Gastrocnemius medialis (tissue), 4 donors: ENCODE measurements at regions not wholly inside any gene's neighbourhood (a gene's known extent, or its start where the extent isn't known, plus 50 kb on each side); places are given as distances from the start of the nearest gene placed in this dataset.

Experiments used
- ATAC-seq, 2 donors: fragments of 150-250 bp; one replicate each; pipeline ENCODE4 v1.9.1; 2016
- DNase-seq, 2 donors: peaks; one replicate each; pipeline ENCODE4 v3.0.0-alpha.2; 2019
- H3K27ac ChIP-seq, 4 donors: fragments of 200-600 bp; sonication (generic); 1 replicate in 1 of 4; 2 replicates in 3 of 4; pipeline ENCODE4 v1.5.1; 2016 to 2018; ENCODE audit warnings: mild to moderate bottlenecking in 2 of 4, moderate library complexity in 1 of 4
- H3K27me3 ChIP-seq, 3 donors: fragments of 200-600 bp; sonication (generic) in 2 of 3; 1 replicate in 1 of 3; 2 replicates in 2 of 3; pipeline versions ENCODE4 v1.5.1 to v1.6.0; 2016 to 2019; ENCODE audit warnings: mild to moderate bottlenecking in 1 of 3, moderate library complexity in 1 of 3
- H3K36me3 ChIP-seq, 2 donors: fragments of 200-600 bp; sonication (generic) in 1 of 2; one replicate each; pipeline ENCODE4 v1.5.1; 2017 to 2018
- H3K4me1 ChIP-seq, 2 donors: fragments of 200-600 bp; sonication (generic) in 1 of 2; one replicate each; pipeline ENCODE4 v1.5.1; 2016 to 2017; ENCODE audit warnings: mild to moderate bottlenecking in 2 of 2
- H3K4me3 ChIP-seq, 4 donors: fragments of 200-600 bp; sonication (generic) in 3 of 4; 1 replicate in 1 of 4; 2 replicates in 3 of 4; pipeline ENCODE4 v1.5.1; 2016 to 2019; ENCODE audit warnings: mild to moderate bottlenecking in 2 of 4
- H3K9me3 ChIP-seq, 3 donors: fragments of 200-600 bp; sonication (generic) in 2 of 3; 1 replicate in 1 of 3; 2 replicates in 2 of 3; pipeline ENCODE4 v1.5.1; 2016 to 2019
- POLR2A ChIP-seq, 2 donors: fragments of 450-650 bp; IDR thresholded peaks; one replicate each; pipeline ENCODE4 v1.6.1; 2017; ENCODE audit warnings: antibody characterized with exemption in 2 of 2, mild to moderate bottlenecking in 2 of 2, moderate library complexity in 2 of 2
- in situ Hi-C, 4 donors: fragments of 200-750 bp; cut with MboI; loops; one replicate each; pipeline versions ENCODE4 v1.15.0 to v1.8.0; 2017; ENCODE audit warnings: low sequenced_read_pairs in 4 of 4
- intact Hi-C: fragments of 100-400 bp; cut with DNase I; formaldehyde crosslinking; loops from one replicate; pipeline ENCODE4 v1.15.1; 2023; ENCODE audit warnings: low total_unique reads
- TF ChIP-seq, protein P1 (sequence below), 5 experiments: fragments of 450-650 bp in 3 of 5; fragments of 200-600 bp in 2 of 5; sonication (generic) in 2 of 5; IDR thresholded peaks in 4 of 5; conservative IDR thresholded peaks in 1 of 5; 1 replicate in 4 of 5; 2 replicates in 1 of 5; pipeline ENCODE4 v1.5.1; 2016 to 2019; ENCODE audit warnings: antibody characterized with exemption in 5 of 5, mild to moderate bottlenecking in 3 of 5, moderate library complexity in 3 of 5

DNA sequence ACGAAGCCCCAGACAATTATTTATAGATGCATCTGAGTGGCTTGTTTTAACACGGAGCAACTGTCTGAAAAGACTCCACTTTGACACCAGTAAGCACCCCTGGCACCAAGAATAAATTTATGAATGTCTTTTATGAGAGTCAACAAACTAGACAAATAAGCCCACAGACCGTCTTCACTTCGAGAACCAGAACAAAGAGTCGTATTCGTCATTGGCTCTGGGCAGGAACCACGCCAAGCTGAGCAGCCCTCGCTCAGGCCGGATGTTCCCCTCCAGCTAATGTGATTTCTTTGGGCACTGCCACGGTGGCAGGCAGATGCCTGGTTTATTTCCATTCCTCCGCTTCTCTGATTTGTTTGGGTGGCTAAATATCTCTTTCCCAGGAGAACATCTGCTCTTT is 91.9 kb upstream of the STC2 start:
- Histone ChIP-seq H3K36me3 (no peaks in the 10 kb centered on the region), H3K4me3 (no peak overlapping the region), H3K9me3 (no peaks in the 10 kb centered on the region), H3K4me1 (no peaks in the 10 kb centered on the region), H3K27ac (no peak overlapping the region), H3K27me3 (no peaks in the 10 kb centered on the region)
- no peak for TF ChIP-seq POLR2A (IDR thresholded peaks at IDR 0.05)
- TF ChIP-seq, protein P1, sequence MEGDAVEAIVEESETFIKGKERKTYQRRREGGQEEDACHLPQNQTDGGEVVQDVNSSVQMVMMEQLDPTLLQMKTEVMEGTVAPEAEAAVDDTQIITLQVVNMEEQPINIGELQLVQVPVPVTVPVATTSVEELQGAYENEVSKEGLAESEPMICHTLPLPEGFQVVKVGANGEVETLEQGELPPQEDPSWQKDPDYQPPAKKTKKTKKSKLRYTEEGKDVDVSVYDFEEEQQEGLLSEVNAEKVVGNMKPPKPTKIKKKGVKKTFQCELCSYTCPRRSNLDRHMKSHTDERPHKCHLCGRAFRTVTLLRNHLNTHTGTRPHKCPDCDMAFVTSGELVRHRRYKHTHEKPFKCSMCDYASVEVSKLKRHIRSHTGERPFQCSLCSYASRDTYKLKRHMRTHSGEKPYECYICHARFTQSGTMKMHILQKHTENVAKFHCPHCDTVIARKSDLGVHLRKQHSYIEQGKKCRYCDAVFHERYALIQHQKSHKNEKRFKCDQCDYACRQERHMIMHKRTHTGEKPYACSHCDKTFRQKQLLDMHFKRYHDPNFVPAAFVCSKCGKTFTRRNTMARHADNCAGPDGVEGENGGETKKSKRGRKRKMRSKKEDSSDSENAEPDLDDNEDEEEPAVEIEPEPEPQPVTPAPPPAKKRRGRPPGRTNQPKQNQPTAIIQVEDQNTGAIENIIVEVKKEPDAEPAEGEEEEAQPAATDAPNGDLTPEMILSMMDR (IDR thresholded peaks at IDR 0.05 in 4 of 5, conservative IDR thresholded peaks at IDR 0.05 in 1 of 5): no peak
- intact Hi-C loops (no loop called here), in situ Hi-C loops (no loop called here)
- peak in 1 of 2 donors; percentile 42 for ATAC-seq
- no peak for DNase-seq

DNA sequence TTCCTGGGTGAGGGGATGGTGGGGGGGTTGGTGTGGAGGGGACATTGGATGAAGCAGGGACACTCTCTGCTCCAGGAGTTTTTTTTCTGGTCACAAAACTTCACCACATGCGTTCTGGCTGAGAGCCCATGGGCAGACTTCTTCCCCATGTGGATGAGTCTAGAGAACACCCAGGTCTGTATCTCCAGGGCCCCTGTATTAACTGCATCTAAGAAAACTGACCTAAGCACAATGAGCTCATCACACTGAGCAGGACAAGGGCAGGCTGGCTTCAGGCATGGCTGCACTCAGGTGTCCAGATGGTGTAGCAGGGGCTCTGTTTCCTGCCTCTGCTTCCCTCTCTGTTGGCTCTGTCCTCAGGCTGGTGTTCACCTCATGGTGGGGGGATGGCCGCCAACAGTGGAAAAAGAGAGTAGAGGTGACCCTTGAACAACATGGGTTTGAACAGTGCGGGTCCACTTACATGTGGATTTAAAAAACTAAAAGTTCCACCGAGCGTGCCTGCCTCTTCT is 85.3 kb upstream of the STC2 start:
- no peak for ATAC-seq
- TF ChIP-seq, protein P1 (IDR thresholded peaks at IDR 0.05 in 4 of 5, conservative IDR thresholded peaks at IDR 0.05 in 1 of 5): no peak
- no peak for TF ChIP-seq POLR2A (IDR thresholded peaks at IDR 0.05)
- Histone ChIP-seq H3K27me3 (no peaks in the 10 kb centered on the region), H3K36me3 (no peaks in the 10 kb centered on the region), H3K27ac (no peak overlapping the region), H3K9me3 (no peaks in the 10 kb centered on the region), H3K4me3 (no peak overlapping the region), H3K4me1 (no peaks in the 10 kb centered on the region)
- in situ Hi-C loops: no loop called here
- DNase-seq: no peak
- intact Hi-C loops: no loop called here

DNA sequence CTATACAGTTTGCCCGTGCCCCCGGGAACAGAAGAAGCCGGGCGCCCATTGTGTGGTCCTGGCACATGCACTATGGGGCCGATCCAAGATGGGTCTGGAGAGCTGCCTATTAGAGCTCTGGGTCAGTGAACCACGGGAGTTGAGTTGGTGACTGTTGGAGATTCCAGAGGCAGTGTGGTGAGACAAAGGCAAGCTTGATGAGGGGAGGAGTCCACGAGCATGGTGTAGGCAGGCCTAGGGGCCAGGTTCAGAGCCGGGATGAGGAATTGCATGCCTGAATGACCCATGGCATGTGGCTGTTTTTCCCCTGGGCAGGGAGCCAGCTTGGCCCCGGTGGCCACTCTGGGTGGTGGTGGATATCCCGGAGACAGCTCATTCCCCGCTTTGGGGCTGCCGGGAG is 84.4 kb upstream of the STC2 start:
- ATAC-seq: peak in 1 of 2 donors; percentile 27
- H3K27ac ChIP-seq: no peak overlapping the region
- in situ Hi-C loops: no loop called here
- no peaks in the 10 kb centered on the region for H3K9me3 ChIP-seq
- H3K4me3 ChIP-seq: no peak overlapping the region
- no peaks in the 10 kb centered on the region for H3K27me3 ChIP-seq
- TF ChIP-seq POLR2A (IDR thresholded peaks at IDR 0.05): no peak
- TF ChIP-seq, protein P1 (IDR thresholded peaks at IDR 0.05 in 4 of 5, conservative IDR thresholded peaks at IDR 0.05 in 1 of 5): no peak
- H3K4me1 ChIP-seq: no peaks in the 10 kb centered on the region
- no peak for DNase-seq
- H3K36me3 ChIP-seq: no peaks in the 10 kb centered on the region
- intact Hi-C loops: no loop called here

DNA sequence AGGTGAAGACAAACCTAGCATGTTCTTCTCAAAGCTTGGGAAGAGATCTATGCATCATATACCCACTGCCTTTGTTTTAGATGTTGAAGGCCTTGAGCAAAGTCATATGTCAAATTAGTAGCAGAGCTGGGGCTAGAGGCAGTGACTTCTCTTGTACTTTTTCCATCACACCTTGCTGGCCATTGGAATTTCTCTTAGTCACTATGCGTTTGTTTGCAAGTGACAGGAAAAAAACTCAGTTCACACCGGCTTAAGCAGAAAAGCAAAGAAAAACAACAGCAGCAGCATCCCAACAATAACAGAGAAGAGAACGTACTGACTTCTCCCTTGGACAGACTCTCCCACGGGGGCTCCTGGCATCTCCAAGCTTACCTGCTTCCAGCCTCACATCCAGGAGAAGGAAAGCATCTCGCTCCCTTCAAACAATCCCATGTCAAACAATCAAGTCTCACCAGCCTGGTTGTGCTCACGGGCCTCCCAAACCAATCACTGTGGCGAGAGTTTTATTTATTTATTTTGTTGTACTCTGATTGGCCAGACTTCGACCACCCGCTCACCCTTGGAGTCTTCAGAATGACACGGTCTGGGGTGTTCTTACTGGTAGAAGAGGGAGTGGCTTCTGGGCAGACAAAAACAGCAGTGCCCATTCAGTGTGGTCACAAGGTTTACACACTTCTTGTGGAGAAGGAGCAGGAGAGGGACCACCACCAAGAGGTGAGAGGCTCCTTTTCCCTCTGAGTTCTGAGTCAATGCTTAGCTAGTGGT is 83.8 kb upstream of the STC2 start:
- no peaks in the 10 kb centered on the region for H3K4me1 ChIP-seq
- in situ Hi-C loops (no loop called here), intact Hi-C loops (no loop called here)

More for the DNA sequence above, 83.8 kb upstream of the STC2 start:
- Histone ChIP-seq H3K36me3 (no peaks in the 10 kb centered on the region), H3K9me3 (no peaks in the 10 kb centered on the region), H3K27me3 (no peaks in the 10 kb centered on the region), H3K27ac (no peak overlapping the region), H3K4me3 (no peak overlapping the region)
- DNase-seq (no peak), ATAC-seq (no peak)
- TF ChIP-seq POLR2A (IDR thresholded peaks at IDR 0.05): no peak
- TF ChIP-seq, protein P1 (IDR thresholded peaks at IDR 0.05 in 4 of 5, conservative IDR thresholded peaks at IDR 0.05 in 1 of 5): no peak
